GM21447 (cell line): ENCODE measurements at regions not wholly inside any gene's neighbourhood (a gene's known extent, or its start where the extent isn't known, plus 50 kb on each side); places are given as distances from the start of the nearest gene placed in this dataset.

Source experiments
- ATAC-seq: cut with Tn5 transposase; IDR thresholded peaks from one replicate; pipeline ENCODE4 v1.9.1; 2021; ENCODE audit not compliant: unreplicated experiment

DNA sequence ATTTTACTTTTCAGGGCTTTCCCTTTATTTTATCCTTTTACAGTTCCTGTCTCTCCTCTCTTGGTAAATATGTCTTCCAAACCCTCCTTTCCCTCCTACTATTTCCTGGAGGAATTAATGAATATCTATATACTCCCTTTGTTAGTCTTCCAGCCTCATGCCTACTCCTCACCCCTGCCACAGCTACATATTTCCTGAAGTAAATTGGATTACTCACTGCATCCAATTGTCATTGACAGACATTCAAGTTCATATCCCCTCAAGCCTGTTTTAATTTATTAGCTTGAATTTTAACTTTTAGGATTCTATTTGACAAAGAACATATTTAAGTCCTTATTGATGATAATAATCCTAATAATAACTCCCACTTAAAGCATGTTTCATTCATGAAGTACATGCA lies 314.5 kb downstream of the TMEM161B start:
- ATAC-seq: no peak

DNA sequence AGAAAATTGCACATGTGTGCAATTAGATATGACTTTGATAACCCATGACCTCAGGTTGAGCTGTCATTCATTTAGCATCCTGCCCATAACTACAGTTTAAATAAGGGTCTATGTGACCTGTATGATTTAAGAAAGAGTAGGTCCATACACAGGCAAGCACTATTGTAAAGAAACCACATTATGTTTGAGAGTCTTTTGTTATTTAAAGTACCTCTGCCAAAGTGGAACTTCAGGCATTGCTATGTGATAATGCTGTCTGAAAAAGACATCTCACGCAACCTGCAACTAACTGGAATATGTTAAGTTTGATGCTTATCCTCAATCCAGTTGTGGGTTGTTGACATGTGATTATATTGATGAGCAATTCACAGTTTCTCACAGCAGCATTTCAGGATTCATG lies 317.0 kb downstream of the TMEM161B start:
- ATAC-seq: no peak

GRCh38 chr5:87949676-87950631 lies 318.7 kb downstream of the TMEM161B start:
- ATAC-seq: no peak

DNA sequence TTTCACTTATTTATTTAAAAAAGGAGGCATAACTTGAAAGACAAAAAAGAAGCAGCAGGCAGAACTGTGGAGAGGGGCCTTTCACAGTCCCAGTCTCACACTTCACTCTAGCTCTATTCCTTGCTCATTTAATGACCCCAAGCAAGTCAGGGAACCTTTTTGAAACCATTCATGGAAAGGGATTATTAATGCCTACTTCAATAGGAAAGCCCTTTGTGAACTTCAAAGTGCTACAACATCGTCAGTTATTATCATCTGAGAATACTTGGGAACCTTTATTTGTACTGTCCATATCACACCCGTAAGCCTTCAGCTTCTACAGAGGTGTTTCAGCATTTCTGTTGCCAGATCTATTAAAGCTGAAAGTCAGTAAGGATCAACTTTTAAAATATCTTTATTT lies 320.2 kb downstream of the TMEM161B start:
- ATAC-seq: no peak

DNA sequence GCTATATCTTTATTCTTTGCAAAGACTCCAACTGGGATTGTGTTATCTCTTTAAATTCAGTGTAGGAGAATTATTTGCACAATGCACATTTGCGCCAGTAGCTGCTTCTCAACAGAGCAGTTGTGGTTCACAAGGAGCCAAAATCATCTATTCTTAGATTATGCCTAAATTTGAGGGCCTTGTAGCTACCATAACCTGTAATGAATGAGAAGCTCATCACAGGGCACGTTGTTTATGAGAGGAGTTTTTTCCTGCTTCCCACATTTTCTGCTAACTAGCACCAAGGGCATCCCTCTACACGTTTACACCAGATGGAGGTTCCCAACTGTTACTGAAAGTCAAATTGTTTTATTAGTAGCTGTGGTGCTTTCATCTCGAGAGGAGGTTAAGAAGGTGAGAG lies 322.4 kb downstream of the TMEM161B start:
- no peak for ATAC-seq

GRCh38 chr5:87945286-87945650 lies 323.4 kb downstream of the TMEM161B start:
- no peak for ATAC-seq

DNA sequence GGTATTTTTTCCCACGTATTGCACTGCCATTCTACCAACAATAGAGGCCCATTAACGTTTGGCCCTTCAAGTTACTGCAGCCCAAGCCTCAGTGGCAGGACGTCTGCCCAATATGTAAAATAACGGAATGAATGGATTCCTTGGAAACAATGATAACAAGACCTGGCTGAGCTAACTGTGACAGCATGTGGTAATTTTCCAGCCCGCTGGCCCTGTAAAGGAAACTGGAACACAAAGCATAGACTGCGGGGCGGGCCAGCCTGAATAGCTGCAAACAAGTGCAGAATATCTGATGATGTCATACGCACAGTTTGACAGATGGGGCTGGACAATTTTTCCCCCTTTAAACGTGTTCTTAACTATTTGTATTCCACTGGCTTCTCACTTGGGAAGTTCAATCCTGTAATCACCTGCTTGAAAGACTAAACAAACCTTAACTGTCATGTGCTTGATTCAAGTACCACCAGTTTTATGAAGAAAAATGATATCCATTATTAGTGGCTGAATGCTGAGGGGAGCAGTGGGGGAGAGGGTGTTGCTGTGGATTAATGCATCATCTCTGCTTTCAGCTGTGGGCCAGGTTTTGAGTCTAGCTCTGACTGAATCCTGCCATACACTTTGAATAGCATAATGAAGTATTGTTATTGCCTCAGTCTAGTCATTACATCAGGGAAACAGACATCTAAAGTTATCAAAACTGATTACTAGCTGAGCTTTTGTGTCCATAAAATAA lies 323.9 kb downstream of the TMEM161B start:
- ATAC-seq: no peak

DNA sequence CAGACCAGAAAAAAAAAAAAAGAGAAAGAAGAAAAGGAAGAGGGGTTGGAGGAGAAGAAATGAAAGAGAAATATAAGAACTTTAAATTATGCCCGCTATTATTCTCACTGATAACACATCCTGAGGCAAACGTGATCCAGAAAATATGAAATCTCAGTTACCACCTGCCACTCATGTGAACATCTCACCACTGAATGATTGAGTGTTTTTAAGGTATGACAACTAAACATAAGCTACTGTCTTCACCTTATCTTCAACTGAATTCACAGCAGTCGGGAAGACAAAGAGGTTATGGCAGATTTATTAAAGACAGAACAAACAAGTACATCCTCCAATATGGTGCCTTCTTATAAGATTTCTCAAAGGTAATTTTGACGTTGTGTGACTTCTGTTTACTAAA lies 327.9 kb downstream of the TMEM161B start:
- ATAC-seq: no peak

DNA sequence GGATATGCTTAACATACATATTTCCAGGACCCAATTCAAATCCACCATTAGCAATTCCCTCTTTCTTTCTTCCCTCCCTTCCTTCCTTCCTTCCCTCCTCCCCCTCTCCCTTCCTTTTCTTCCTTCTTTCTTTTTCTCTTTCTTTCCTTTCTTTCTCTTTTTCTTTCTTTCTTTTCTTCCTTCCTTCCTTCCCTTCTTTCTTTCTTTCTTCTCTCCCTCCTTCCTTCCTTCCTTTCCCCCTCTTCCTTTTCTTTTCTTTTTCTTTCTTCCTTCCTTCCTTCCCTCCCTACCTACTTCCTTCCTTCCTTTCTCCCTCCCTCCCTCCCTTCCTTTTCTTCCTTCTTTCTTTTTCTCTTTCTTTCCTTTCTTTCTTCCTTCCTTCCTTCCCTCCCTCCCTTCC lies 332.0 kb downstream of the TMEM161B start:
- no peak for ATAC-seq

- ATAC-seq: no peak
Measured at GRCh38 chr5:87924436-87924835, 344.2 kb downstream of the TMEM161B start.

- ATAC-seq: no peak
Measured at GRCh38 chr5:87916320-87916719, 352.3 kb downstream of the TMEM161B start.

GRCh38 chr5:87912419-87912818 lies 356.2 kb downstream of the TMEM161B start:
- ATAC-seq: no peak

- no peak for ATAC-seq
Measured at GRCh38 chr5:87909382-87909781, 359.3 kb downstream of the TMEM161B start.

- no peak for ATAC-seq
Measured at GRCh38 chr5:87906962-87907361, 361.7 kb downstream of the TMEM161B start.

DNA sequence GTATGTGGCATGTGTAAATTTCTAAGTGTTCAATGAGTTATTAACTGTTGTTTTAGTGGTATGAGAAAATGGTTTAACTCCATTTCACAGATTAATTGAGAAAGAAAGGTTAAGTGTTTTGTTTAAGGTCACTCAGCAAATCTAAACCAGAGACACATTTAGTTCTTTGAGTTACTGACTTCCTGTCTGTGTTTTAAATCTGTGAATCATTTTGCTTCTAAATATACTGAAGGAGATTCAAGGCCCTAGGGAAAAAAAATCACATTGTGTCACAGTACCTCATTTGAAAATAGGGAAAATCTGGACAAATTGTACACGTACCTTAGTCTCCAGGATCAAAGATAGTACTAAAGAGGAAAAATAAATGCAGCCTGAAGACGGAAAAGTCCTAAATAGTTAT lies 368.2 kb downstream of the TMEM161B start:
- no peak for ATAC-seq

DNA sequence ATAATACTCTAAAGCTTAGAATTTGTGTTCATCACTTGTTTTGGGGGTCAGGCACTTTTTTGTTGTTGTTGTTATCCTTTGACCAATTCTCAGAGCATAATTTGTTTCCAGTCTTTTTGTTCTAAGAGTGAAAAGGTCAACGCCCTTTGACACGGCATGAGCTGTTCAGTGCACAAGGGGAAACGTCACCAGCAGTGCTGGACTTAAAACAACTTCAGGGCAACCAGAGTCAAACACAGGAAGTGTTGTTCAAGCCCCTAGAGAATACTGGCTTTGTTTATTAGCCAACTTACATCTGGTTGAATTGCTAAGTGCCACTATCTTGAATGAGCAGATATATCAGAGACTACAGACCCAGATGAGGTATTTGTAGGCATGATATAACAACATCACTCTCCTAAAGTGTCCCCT lies 368.9 kb downstream of the TMEM161B start:
- peak; percentile 69 for ATAC-seq

- no peak for ATAC-seq
Measured at GRCh38 chr5:87899208-87899661, 369.4 kb downstream of the TMEM161B start.

- no peak for ATAC-seq
Measured at GRCh38 chr5:87898574-87898973, 370.1 kb downstream of the TMEM161B start.

DNA sequence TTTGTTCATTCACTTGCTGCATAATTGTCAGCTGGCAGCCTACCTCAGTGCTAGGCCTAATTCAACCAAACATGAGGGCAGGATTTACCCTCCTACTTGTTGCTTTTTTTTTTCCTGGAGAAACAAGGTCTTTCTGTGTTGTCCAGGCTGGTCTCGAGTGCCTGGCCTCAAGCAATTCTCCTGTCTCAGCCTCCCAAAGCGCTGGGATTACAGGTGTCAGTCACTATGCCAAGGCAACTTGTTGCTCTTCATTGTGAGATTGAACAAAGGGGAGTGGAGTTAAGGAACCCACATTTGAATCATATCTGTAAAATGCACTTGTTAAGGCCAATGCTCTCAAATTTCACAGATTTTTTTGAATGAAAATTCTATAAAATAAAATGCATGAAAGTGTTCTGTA lies 380.5 kb downstream of the TMEM161B start:
- no peak for ATAC-seq

- ATAC-seq: no peak
Measured at GRCh38 chr5:87887247-87887646, 381.4 kb downstream of the TMEM161B start.

GRCh38 chr5:87886164-87886563 lies 382.5 kb downstream of the TMEM161B start:
- no peak for ATAC-seq

DNA sequence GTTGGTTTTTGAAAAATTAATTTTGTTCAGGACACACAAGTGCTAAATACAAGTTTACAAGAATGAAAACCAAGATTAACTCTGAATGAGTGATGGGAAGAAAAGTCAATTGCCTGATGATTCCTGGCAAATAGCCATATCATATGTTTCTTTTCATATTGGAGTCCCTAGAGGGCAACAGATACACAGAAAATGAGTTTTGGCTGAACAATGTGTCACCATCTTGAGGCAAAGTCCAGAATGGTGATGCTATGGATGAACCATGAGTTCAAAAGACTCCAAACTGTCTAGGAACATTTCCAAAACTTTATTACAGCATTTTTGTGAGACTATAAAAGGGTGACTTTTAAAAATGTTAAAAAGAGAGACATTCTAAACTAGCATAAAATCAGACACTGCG lies 382.9 kb downstream of the TMEM161B start:
- ATAC-seq: no peak
